ENCODE measurements at regions not wholly inside any gene's neighbourhood (a gene's known extent, or its start where the extent isn't known, plus 50 kb on each side); places are given as distances from the start of the nearest gene placed in this dataset.

DNA sequence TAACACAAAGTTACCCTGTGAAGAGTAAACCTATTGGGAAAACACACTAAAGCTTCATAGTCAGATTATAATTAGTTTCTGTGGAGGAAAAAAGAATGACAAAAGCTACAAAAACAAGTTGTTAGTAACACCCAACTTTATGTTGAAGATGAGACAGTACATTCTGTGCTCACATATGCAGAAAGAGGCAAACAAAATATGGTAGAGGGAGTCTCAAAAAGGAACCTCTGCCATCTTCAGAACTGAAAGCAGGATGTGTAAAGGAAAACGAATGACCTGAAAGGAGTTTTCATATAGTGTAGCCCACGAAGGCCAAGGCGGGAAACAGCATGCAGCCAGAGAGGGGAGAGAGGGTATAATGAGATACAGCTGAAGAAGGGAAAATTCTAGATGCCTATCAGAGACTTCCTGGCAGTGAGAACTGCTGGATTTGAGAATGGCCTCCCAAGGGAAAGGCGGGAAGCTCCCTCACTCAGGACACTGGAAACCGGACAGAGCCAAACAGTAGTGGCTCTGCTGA, 84.1 kb upstream of the HEY2 start:
- no peak for DNase-seq

DNA sequence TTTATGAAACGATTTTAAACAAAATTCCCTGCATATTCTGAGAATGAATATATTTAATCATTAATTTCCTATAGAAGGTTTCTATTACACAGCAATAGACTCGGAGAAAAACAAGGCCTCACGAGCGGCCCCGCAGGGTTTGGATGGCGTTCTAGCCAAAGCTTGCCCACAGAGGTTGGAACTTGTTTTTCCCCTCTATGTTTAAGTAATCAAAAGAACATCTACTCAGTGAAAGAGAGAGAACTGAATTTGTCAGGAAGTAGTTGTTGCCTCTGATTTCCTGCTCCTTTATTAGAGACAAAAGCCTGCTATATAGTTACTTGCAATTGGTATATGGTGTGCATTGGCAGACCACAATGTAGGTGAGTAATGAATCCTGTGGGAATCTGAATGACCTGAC, 82.1 kb upstream of the HEY2 start:
- DNase-seq, result no peak

DNA sequence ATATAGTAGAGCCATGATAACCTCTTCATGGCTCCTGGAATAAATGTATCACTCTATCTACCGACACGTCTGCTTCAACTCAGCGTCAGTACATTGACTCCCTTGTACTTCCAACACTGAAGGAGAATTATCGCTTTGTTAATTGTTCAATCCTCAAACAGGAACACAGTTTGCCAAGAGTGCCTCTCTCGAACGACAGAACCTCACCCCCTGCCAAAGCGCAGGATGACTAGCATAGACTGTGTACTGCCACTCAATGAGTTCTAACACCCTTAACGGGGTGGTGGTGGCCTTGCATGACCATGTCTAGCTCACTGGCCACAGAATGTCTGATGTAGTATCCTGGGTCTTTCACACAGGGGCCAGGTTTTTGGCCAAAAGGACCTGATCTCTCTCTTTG, 81.4 kb upstream of the HEY2 start:
- DNase-seq, result no peak

DNA sequence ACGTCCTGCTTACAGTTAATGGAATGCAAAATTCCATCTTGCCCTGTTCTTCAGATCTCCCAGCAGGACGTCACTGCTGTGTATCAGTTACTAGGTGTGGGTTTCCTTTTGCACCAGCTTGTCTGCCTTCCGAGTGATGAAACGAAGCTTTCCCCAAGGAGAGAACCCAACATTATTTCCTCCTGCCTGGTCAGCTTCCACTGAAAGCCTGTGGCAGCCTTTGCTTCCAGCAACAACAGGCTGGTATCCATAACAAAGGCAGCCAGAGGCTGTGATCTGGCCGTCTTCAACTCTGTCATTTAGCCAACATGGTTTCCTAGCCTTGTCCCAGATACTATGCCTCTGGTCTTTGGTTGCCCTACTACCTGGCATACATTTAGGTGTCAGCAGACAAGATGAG, 78.9 kb upstream of the HEY2 start:
- DNase-seq, result no peak

DNA sequence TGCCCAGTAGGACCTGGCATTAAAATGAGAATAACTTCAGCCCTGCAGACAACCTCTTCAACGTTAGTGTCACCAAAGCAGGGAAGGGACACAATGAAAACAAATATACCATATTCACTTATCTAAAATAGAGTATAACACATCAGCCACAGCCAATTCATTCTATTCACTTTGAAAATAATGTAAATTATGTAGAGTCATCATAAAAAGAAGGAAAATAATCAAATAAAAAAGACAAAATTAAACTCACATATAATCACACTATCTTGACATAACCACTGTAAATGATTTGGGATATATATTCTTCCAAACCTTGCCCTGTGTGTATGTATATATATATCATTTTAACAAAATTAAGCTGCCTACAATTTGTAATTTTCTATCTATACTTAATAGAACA, 78.1 kb upstream of the HEY2 start:
- no peak for DNase-seq

DNA sequence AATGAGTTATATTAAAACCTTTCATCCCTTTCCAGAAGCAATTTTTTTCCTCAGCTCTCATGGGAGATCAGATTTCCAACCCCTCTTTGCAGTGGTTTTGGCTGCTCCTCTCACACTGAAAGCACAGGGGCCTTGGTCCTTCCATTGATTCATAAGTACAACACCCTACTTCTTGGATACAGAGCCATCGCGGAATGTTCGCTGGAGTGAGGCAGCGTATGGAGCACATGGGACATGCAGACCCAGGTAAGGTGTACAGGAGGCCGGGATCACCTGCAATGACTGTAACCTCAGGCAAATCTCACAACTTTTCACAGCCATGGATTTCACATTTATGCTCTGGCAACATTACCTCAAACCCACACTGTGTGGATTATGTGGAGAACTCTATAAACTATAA, 75.2 kb upstream of the HEY2 start:
- DNase-seq, result no peak

DNA sequence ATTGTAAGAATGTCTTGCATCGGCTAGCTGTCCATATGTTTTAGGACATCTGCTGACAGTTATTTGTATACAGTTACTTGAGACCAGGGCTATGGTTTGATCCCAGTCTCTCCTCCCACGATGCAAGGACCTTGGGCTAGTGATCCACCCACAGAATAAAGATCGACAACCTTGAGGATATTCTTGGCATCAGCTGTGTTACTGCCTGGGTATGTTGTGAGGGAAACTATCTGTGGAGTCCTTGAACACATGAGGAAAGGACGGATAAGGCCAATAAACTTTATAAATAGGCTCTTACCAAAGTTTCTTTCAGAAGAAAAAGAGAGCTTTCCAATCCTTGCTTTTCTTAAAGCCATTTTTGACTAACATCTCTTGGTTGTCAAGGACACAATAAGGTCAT, 70.8 kb upstream of the HEY2 start:
- no peak for DNase-seq

DNA sequence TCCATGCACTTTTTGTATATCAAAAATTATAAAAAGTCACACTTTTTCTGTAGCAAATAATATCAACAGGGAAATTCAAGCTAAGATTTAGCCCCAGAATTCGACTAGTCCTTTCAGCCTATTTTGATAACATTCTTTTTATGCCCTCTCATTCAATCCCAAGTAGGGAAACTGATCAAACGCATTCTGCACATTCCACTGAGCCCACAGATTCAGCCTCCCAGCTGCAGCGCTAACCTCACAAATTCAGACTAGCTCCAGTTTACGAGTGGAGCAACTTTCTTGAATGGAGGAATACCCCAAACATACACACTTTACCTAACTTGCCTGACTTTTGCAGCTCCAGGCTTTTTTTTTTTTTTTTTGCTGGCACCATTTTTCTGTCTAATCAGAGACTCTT, 70.3 kb upstream of the HEY2 start:
- DNase-seq, result no peak

DNA sequence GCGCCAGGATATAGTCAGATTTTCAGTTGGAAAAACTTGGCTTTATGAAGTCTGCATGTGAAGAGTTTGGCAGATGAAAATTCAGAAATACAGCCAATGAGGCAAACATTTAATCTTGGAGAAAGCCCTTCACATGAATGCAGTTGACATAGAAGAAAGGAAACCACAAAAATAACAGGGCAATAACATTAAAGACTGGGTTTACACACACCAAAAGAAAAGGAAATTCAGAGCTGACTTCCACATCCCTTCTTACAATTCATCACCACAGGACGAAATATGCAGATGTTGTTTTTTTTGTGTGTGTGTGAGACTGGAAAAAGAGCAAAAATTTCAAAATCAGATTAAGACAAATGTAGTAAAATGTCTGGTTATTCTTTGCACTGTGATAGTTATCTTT, 69.8 kb upstream of the HEY2 start:
- no peak for DNase-seq

DNA sequence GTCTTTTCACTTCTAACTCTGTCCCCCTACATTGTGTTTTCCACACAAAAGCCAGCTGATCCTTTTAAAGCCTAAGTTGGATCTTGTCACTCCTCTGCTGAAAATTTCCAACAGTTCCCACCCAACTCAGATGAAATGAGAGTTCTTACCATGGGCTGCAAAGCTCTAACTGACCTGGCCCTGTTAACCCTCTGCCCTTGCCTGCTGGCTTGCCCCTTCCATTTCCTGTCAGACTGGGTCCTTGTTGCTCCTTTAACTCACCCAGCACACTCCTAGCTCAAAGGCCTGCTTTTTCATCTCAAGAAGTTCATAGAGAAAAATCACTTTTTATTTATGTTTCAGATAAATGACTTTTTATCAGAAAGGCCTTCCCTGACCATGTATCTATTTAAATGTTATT, 66.5 kb upstream of the HEY2 start:
- no peak for DNase-seq

DNA sequence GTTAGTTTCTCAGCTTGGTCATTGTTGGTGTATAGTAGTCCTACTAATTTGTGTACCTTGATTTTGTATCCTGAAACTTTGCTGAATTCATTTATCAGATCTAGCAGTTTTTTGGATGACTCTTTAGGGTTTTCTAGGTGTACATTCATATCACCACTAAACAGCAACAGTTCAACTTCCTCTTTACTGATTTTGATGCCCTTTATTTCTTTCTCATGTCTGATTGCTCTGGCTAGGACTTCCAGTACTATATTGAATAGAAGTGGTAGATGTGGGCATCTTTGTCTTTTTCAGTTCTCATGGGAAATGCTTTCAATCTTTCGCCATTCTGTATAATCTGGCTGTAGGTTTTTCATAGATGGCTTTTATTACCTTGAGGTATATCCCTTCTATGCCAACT, 61.3 kb upstream of the HEY2 start:
- no peak for DNase-seq

DNA sequence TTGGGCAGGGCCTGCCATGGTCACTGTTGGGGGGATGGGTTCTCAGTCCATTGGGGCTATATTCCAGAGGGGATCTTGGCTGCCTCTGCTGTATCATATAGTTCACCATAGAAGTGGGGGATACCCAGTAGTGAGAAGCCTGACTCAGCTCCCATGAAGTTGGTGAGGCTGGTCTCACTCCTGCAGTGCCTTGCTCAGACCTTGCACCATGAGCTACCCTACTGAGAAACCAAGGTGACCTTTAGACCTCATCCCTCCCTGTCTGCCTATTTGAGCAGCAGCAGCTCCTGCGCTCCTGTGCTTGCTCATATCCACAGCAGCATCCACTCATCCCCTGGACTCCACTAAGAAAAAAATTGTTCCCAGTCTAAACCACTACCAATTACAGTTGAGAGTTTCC, 56.0 kb upstream of the HEY2 start:
- DNase-seq, result no peak

DNA sequence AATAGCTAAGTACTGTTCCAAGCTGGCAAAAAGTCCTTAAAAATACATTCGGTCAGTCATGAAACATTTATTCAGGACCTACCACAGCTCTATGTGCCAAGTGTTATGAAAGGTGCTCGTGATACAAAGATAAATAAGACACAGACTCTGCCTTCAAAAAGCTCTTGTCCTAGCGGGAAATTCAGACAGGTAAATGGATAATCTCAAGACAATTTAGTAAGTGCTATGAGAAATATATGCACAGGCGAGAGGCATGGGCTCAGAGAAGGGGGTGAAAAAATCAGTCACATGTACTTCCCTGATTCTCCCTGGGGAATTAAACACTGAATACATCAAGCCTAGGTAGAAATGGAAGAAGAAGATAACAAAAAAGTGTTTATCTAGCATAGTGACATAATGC, 49.8 kb upstream of the HEY2 start:
- DNase-seq, result no peak

All from NCI-H748 treated with DMSO at 0.1 percent for 48 hours (cell line).